ENCODE measurements at regions not wholly inside any gene's neighbourhood (a gene's known extent, or its start where the extent isn't known, plus 50 kb on each side); places are given as distances from the start of the nearest gene placed in this dataset.

- Histone ChIP-seq H3K4me1 (ENCODE audit: control insufficient read depth, extremely low read depth, insufficient read depth, low read length) (peaks cover 10% of the 10 kb centered on the region), H3K9ac (replicated peaks; ENCODE audit: extremely low read depth, insufficient read depth, low read length) (peak overlapping the region; percentile 33), H3K79me2 (ENCODE audit: control insufficient read depth, insufficient read depth, low read length) (no peaks in the 10 kb centered on the region), H3K27ac (ENCODE audit: insufficient read depth, low read depth, low read length) (no peak overlapping the region), H3K9me1 (replicated peaks; ENCODE audit: control insufficient read depth, extremely low read depth, insufficient read depth, low read length) (peaks cover 2% of the 10 kb centered on the region), H3K4me3 (replicated peaks in 1 of 3; ENCODE audit: insufficient read depth in 1 of 3, low read depth in 1 of 3, low read length in 3 of 3) (peak overlapping the region in 2 of 3 experiments; percentile 19 to 26), H3K27me3 (ENCODE audit: control insufficient read depth in 2 of 2, insufficient read depth in 2 of 2, low read length in 2 of 2) (no peaks in the 10 kb centered on the region), H2AFZ (ENCODE audit: low read depth, low read length) (peak overlapping the region; percentile 86), H4K20me1 (replicated peaks; ENCODE audit: control insufficient read depth, extremely low read depth, insufficient read depth, low read length) (no peaks in the 10 kb centered on the region), H3K9me3 (replicated peaks; ENCODE audit: control insufficient read depth, insufficient read depth, low read length) (no peaks in the 10 kb centered on the region), H3K4me2 (ENCODE audit: insufficient read depth, low read length) (peak overlapping the region; percentile 87), H3K36me3 (ENCODE audit: control insufficient read depth in 2 of 2, extremely low read depth in 1 of 2, insufficient read depth in 2 of 2, low read length in 2 of 2) (no peaks in the 10 kb centered on the region)
- DNase-seq (ENCODE audit: low read depth, low spot score) (peak; percentile 41), FAIRE-seq (peak; percentile 21)
- dilution Hi-C loops (cut with MboI; ENCODE audit: extremely low pct_ligation_motif_present, low sequenced_read_pairs) = no loop called here
- TF ChIP-seq POLR2AphosphoS5 (IDR thresholded peaks at IDR 0.05; ENCODE audit: insufficient read depth, low read depth, low read length) = no peak
- no peak for TF ChIP-seq JUN (IDR thresholded peaks at IDR 0.05; ENCODE audit: borderline replicate concordance, insufficient read depth, insufficient read length, low read depth)
- TF ChIP-seq CTCF (IDR thresholded peaks at IDR 0.05; ENCODE audit: extremely low read depth in 1 of 2, insufficient read depth in 1 of 2, low read depth in 1 of 2, low read length in 2 of 2) = no peak
- TF ChIP-seq MAX (IDR thresholded peaks at IDR 0.05; ENCODE audit: insufficient read depth, insufficient read length) = no peak
- no peak for TF ChIP-seq EZH2 (IDR thresholded peaks at IDR 0.05; ENCODE audit: borderline replicate concordance, low read depth, low read length, severe bottlenecking)
- no peak for TF ChIP-seq POLR2A (IDR thresholded peaks at IDR 0.05; ENCODE audit: low read depth, low read length)
- TF ChIP-seq GATA2 (IDR thresholded peaks at IDR 0.05; ENCODE audit: insufficient read depth, insufficient read length, low read depth, low read length) = no peak
- no peak for TF ChIP-seq FOS (IDR thresholded peaks at IDR 0.05; ENCODE audit: borderline replicate concordance, insufficient read depth, low read length)
- no peak for TF ChIP-seq MYC (IDR thresholded peaks at IDR 0.05; ENCODE audit: low read depth, low read length)
- ChIA-PET POLR2A (no interaction called here), CTCF (interaction anchor here (1.0 to 2.3 kb wide), 5 partner anchors 9 to 105 kb away, joined by 3 to 6 read pairs (median 3); no protein-coding TSS in a partner anchor)
- intact Hi-C loops (cut with micrococcal nuclease) = no loop called here
- no TSS peak for BruUV-seq (replicated peaks)
Measured at GRCh38 chr2:67950919-67951318, 111.9 kb downstream of the C1D start.
